ENCODE measurements at regions not wholly inside any gene's neighbourhood (a gene's known extent, or its start where the extent isn't known, plus 50 kb on each side); places are given as distances from the start of the nearest gene placed in this dataset.

GRCh38 chr10:78346721-78347120 lies 313.1 kb downstream of the RPS24 start:
- Mint-ChIP-seq H3K9me3 (ENCODE audit: low read depth, unreplicated experiment) (no peaks in the 10 kb centered on the region), H3K4me3 (ENCODE audit: low read depth, unreplicated experiment) (no peak overlapping the region), H3K27me3 (ENCODE audit: unreplicated experiment) (peaks cover 100% of the 10 kb centered on the region), H3K4me1 (ENCODE audit: low read depth, unreplicated experiment) (no peaks in the 10 kb centered on the region), H3K27ac (ENCODE audit: unreplicated experiment) (no peak overlapping the region), H3K36me3 (ENCODE audit: insufficient read depth, unreplicated experiment) (no peaks in the 10 kb centered on the region)
- no peak for DNase-seq
- intact Hi-C loops (cut with micrococcal nuclease; ENCODE audit: unreplicated experiment): no loop called here
- TF ChIP-seq CTCF (IDR thresholded peaks at IDR 0.05; ENCODE audit: unreplicated experiment): no peak
- BruUV-seq (replicated peaks): no TSS peak
- CTCF ChIA-PET: no interaction called here

GRCh38 chr10:78348411-78349164 lies 314.9 kb downstream of the RPS24 start:
- Mint-ChIP-seq H3K9me3 (ENCODE audit: low read depth, unreplicated experiment) (no peaks in the 10 kb centered on the region), H3K27ac (ENCODE audit: unreplicated experiment) (no peak overlapping the region), H3K4me3 (ENCODE audit: low read depth, unreplicated experiment) (no peak overlapping the region), H3K4me1 (ENCODE audit: low read depth, unreplicated experiment) (no peaks in the 10 kb centered on the region), H3K27me3 (ENCODE audit: unreplicated experiment) (peaks cover 100% of the 10 kb centered on the region), H3K36me3 (ENCODE audit: insufficient read depth, unreplicated experiment) (no peaks in the 10 kb centered on the region)
- TF ChIP-seq CTCF (IDR thresholded peaks at IDR 0.05; ENCODE audit: unreplicated experiment): no peak
- no TSS peak for BruUV-seq (replicated peaks)
- DNase-seq: no peak
- intact Hi-C loops (cut with micrococcal nuclease; ENCODE audit: unreplicated experiment): no loop called here
- CTCF ChIA-PET: no interaction called here

GRCh38 chr10:78349165-78349516 lies 315.5 kb downstream of the RPS24 start:
- no peak for DNase-seq
- peaks cover 100% of the 10 kb centered on the region for H3K27me3 Mint-ChIP-seq (ENCODE audit: unreplicated experiment)

GRCh38 chr10:78349911-78350663 lies 316.4 kb downstream of the RPS24 start:
- H3K4me1 Mint-ChIP-seq (ENCODE audit: low read depth, unreplicated experiment): no peaks in the 10 kb centered on the region
- no peak overlapping the region for H3K27ac Mint-ChIP-seq (ENCODE audit: unreplicated experiment)
- H3K36me3 Mint-ChIP-seq (ENCODE audit: insufficient read depth, unreplicated experiment): no peaks in the 10 kb centered on the region
- H3K4me3 Mint-ChIP-seq (ENCODE audit: low read depth, unreplicated experiment): no peak overlapping the region
- DNase-seq: no peak
- BruUV-seq (replicated peaks): no TSS peak
- H3K9me3 Mint-ChIP-seq (ENCODE audit: low read depth, unreplicated experiment): no peaks in the 10 kb centered on the region
- CTCF ChIA-PET: no interaction called here
- peaks cover 100% of the 10 kb centered on the region for H3K27me3 Mint-ChIP-seq (ENCODE audit: unreplicated experiment)
- intact Hi-C loops (cut with micrococcal nuclease; ENCODE audit: unreplicated experiment): no loop called here
- no peak for TF ChIP-seq CTCF (IDR thresholded peaks at IDR 0.05; ENCODE audit: unreplicated experiment)

More at GRCh38 chr10:78349165-78349516, 315.5 kb downstream of the RPS24 start:
- H3K4me1 Mint-ChIP-seq (ENCODE audit: low read depth, unreplicated experiment): no peaks in the 10 kb centered on the region
- H3K9me3 Mint-ChIP-seq (ENCODE audit: low read depth, unreplicated experiment): no peaks in the 10 kb centered on the region
- no peak overlapping the region for H3K27ac Mint-ChIP-seq (ENCODE audit: unreplicated experiment)
- H3K4me3 Mint-ChIP-seq (ENCODE audit: low read depth, unreplicated experiment): no peak overlapping the region
- no peak for TF ChIP-seq CTCF (IDR thresholded peaks at IDR 0.05; ENCODE audit: unreplicated experiment)
- no TSS peak for BruUV-seq (replicated peaks)
- CTCF ChIA-PET: no interaction called here
- no peaks in the 10 kb centered on the region for H3K36me3 Mint-ChIP-seq (ENCODE audit: insufficient read depth, unreplicated experiment)
- intact Hi-C loops (cut with micrococcal nuclease; ENCODE audit: unreplicated experiment): no loop called here
